ENCODE measurements at regions not wholly inside any gene's neighbourhood (a gene's known extent, or its start where the extent isn't known, plus 50 kb on each side); places are given as distances from the start of the nearest gene placed in this dataset.

- TF ChIP-seq POLR2A (IDR thresholded peaks at IDR 0.05) (no peak), CTCF (IDR thresholded peaks at IDR 0.05) (no peak)
Measured at GRCh38 chr1:58430421-58431275, 115.9 kb downstream of the OMA1 start.

Data from body of pancreas (tissue), 4 donors.